ENCODE measurements at regions not wholly inside any gene's neighbourhood (a gene's known extent, or its start where the extent isn't known, plus 50 kb on each side); places are given as distances from the start of the nearest gene placed in this dataset.

DNA sequence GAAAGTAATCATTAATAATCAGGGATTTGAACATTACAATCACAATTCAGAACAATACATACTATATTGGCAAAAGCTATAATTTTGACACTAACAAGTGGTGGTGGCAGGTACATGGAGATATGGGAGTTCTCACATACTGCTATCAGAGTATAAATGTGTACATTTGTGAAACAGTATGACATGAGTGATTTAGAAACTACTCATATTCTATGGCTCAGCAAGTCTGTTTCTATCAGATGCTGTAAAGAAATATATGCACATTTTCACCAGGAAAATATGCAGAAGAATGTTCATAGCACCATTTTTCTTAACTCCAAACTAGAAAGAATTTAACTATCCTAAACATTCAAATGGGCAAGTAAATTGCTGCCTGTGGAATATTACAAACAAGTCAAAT, 620.0 kb downstream of the SH2D4B start:
- no peak for DNase-seq
- H3K27ac ChIP-seq, result no peak overlapping the region
- no peak for ATAC-seq
- H3K4me1 ChIP-seq, result no peaks in the 10 kb centered on the region
- TF ChIP-seq CTCF (IDR thresholded peaks at IDR 0.05 in 4 of 5, conservative IDR thresholded peaks at IDR 0.05 in 1 of 5) (no peak), POLR2A (IDR thresholded peaks at IDR 0.05) (no peak)
- H3K36me3 ChIP-seq, result no peaks in the 10 kb centered on the region
- intact Hi-C loops (cut with DNase I; ENCODE audit: low total_unique reads) (no loop called here), in situ Hi-C loops (cut with MboI; ENCODE audit: low sequenced_read_pairs in 4 of 4) (no loop called here)
- H3K4me3 ChIP-seq, result no peak overlapping the region
- H3K9me3 ChIP-seq, result no peaks in the 10 kb centered on the region
- H3K27me3 ChIP-seq, result no peaks in the 10 kb centered on the region

GRCh38 chr10:81177651-81178244, 640.0 kb downstream of the SH2D4B start:
- Histone ChIP-seq H3K4me1 (no peaks in the 10 kb centered on the region), H3K27me3 (no peaks in the 10 kb centered on the region), H3K4me3 (no peak overlapping the region), H3K27ac (no peak overlapping the region), H3K36me3 (no peaks in the 10 kb centered on the region), H3K9me3 (no peaks in the 10 kb centered on the region)
- intact Hi-C loops (cut with DNase I; ENCODE audit: low total_unique reads) (no loop called here), in situ Hi-C loops (cut with MboI; ENCODE audit: low sequenced_read_pairs in 4 of 4) (no loop called here)
- TF ChIP-seq POLR2A (IDR thresholded peaks at IDR 0.05) (no peak), CTCF (IDR thresholded peaks at IDR 0.05 in 4 of 5, conservative IDR thresholded peaks at IDR 0.05 in 1 of 5) (no peak)
- DNase-seq, result no peak
- no peak for ATAC-seq

- in situ Hi-C loops (cut with MboI; ENCODE audit: low sequenced_read_pairs in 4 of 4), result no loop called here
- intact Hi-C loops (cut with DNase I; ENCODE audit: low total_unique reads), result no loop called here
- TF ChIP-seq POLR2A (IDR thresholded peaks at IDR 0.05) (no peak), CTCF (IDR thresholded peaks at IDR 0.05 in 4 of 5, conservative IDR thresholded peaks at IDR 0.05 in 1 of 5) (no peak)
- DNase-seq (no peak), ATAC-seq (no peak)
- Histone ChIP-seq H3K9me3 (no peaks in the 10 kb centered on the region), H3K27me3 (no peaks in the 10 kb centered on the region), H3K4me3 (no peak overlapping the region), H3K36me3 (no peaks in the 10 kb centered on the region), H3K27ac (no peak overlapping the region), H3K4me1 (no peaks in the 10 kb centered on the region)
These were observed 641.6 kb downstream of the SH2D4B start for GRCh38 chr10:81179324-81179723.

- H3K27ac ChIP-seq, result no peak overlapping the region
- no peaks in the 10 kb centered on the region for H3K4me1 ChIP-seq
- no peaks in the 10 kb centered on the region for H3K27me3 ChIP-seq
- in situ Hi-C loops (cut with MboI; ENCODE audit: low sequenced_read_pairs in 4 of 4), result no loop called here
- intact Hi-C loops (cut with DNase I; ENCODE audit: low total_unique reads), result no loop called here
- no peak overlapping the region for H3K4me3 ChIP-seq
- no peaks in the 10 kb centered on the region for H3K9me3 ChIP-seq
- no peak for ATAC-seq
- no peaks in the 10 kb centered on the region for H3K36me3 ChIP-seq
- TF ChIP-seq POLR2A (IDR thresholded peaks at IDR 0.05) (no peak), CTCF (IDR thresholded peaks at IDR 0.05 in 4 of 5, conservative IDR thresholded peaks at IDR 0.05 in 1 of 5) (no peak)
- DNase-seq, result no peak
These were observed 642.2 kb downstream of the SH2D4B start for GRCh38 chr10:81179805-81180452.

GRCh38 chr10:81182296-81182695, 644.6 kb downstream of the SH2D4B start:
- Histone ChIP-seq H3K9me3 (no peaks in the 10 kb centered on the region), H3K4me1 (no peaks in the 10 kb centered on the region), H3K27ac (no peak overlapping the region), H3K27me3 (no peaks in the 10 kb centered on the region), H3K36me3 (no peaks in the 10 kb centered on the region), H3K4me3 (no peak overlapping the region)
- in situ Hi-C loops (cut with MboI; ENCODE audit: low sequenced_read_pairs in 4 of 4) (no loop called here), intact Hi-C loops (cut with DNase I; ENCODE audit: low total_unique reads) (no loop called here)
- no peak for ATAC-seq
- DNase-seq, result no peak
- TF ChIP-seq CTCF (IDR thresholded peaks at IDR 0.05 in 4 of 5, conservative IDR thresholded peaks at IDR 0.05 in 1 of 5), result no peak
- no peak for TF ChIP-seq POLR2A (IDR thresholded peaks at IDR 0.05)
